ENCODE measurements at regions not wholly inside any gene's neighbourhood (a gene's known extent, or its start where the extent isn't known, plus 50 kb on each side); places are given as distances from the start of the nearest gene placed in this dataset.

GRCh38 chr17:83199500-83200201 lies 120.2 kb downstream of the METRNL start:
- Histone ChIP-seq H3K27ac (peak overlapping the region; percentile 53 to 75 (median 72)), H3K36me3 (no peaks in the 10 kb centered on the region), H3K4me3 (peak overlapping the region in 1 of 4 donors; percentile 31), H3K9me3 (no peaks in the 10 kb centered on the region), H3K4me1 (peaks cover 3 to 37% (median 6%) of the 10 kb centered on the region in 4 donors), H3K27me3 (no peaks in the 10 kb centered on the region)
- 70 to 82% methylated on average over 11 to 23 of the region's 23 CpGs for whole genome bisulfite sequencing, 2 donors (ENCODE audit: low coverage in 1 of 2)
- in situ Hi-C loops (cut with MboI; ENCODE audit: low pct_ligation_motif_present in 1 of 4, low pct_unique_long_range_greater_than_20kb in 1 of 4, low sequenced_read_pairs in 3 of 4) (no loop called here), intact Hi-C loops (cut with DNase I; ENCODE audit: low total_unique reads) (no loop called here)
- TF ChIP-seq POLR2A (IDR thresholded peaks at IDR 0.05) (no peak), CTCF (IDR thresholded peaks at IDR 0.05) (no peak), EP300 (IDR thresholded peaks at IDR 0.05; ENCODE audit: low read depth) (no peak)
- DNase-seq = peak; percentile 60

GRCh38 chr17:83200231-83200699 lies 120.9 kb downstream of the METRNL start:
- H3K4me1 ChIP-seq = peaks cover 3 to 34% (median 6%) of the 10 kb centered on the region in 4 donors
- H3K4me3 ChIP-seq = no peak overlapping the region
- peak; percentile 63 for DNase-seq
- 72% methylated on average over 21 of the region's 21 CpGs; no CpG with 5 or more reads in 1 of the 2 donors for WGBS, 2 donors (ENCODE audit: low coverage in 1 of 2)
- no peaks in the 10 kb centered on the region for H3K36me3 ChIP-seq
- no peaks in the 10 kb centered on the region for H3K9me3 ChIP-seq
- TF ChIP-seq CTCF (IDR thresholded peaks at IDR 0.05) (no peak), POLR2A (IDR thresholded peaks at IDR 0.05) (no peak), EP300 (IDR thresholded peaks at IDR 0.05; ENCODE audit: low read depth) (no peak), POLR2AphosphoS5 (IDR thresholded peaks at IDR 0.05) (no peak)
- in situ Hi-C loops (cut with MboI; ENCODE audit: low pct_ligation_motif_present in 1 of 4, low pct_unique_long_range_greater_than_20kb in 1 of 4, low sequenced_read_pairs in 3 of 4) = no loop called here
- no peaks in the 10 kb centered on the region for H3K27me3 ChIP-seq
- H3K27ac ChIP-seq = peak overlapping the region; percentile 53 to 75 (median 72)
- intact Hi-C loops (cut with DNase I; ENCODE audit: low total_unique reads) = no loop called here

- no peaks in the 10 kb centered on the region for H3K27me3 ChIP-seq
- no peaks in the 10 kb centered on the region for H3K9me3 ChIP-seq
- peak overlapping the region; percentile 53 to 75 (median 72) for H3K27ac ChIP-seq
- intact Hi-C loops (cut with DNase I; ENCODE audit: low total_unique reads) = no loop called here
- no peak for TF ChIP-seq POLR2A (IDR thresholded peaks at IDR 0.05)
- TF ChIP-seq POLR2AphosphoS5 (IDR thresholded peaks at IDR 0.05) = no peak
- no peaks in the 10 kb centered on the region for H3K36me3 ChIP-seq
- DNase-seq = no peak
- WGBS, 2 donors (ENCODE audit: low coverage in 1 of 2) = 46 to 79% methylated on average over 3 of the region's 3 CpGs
- in situ Hi-C loops (cut with MboI; ENCODE audit: low pct_ligation_motif_present in 1 of 4, low pct_unique_long_range_greater_than_20kb in 1 of 4, low sequenced_read_pairs in 3 of 4) = no loop called here
- H3K4me3 ChIP-seq = no peak overlapping the region
- peaks cover 0 to 29% (median 6%) of the 10 kb centered on the region in 4 donors for H3K4me1 ChIP-seq
Measured at GRCh38 chr17:83200751-83201150, 121.3 kb downstream of the METRNL start.

- Histone ChIP-seq H3K9me3 (no peaks in the 10 kb centered on the region), H3K36me3 (no peaks in the 10 kb centered on the region), H3K27me3 (no peaks in the 10 kb centered on the region), H3K4me3 (no peak overlapping the region), H3K27ac (peak overlapping the region; percentile 53 to 75 (median 72)), H3K4me1 (peaks cover 0 to 25% (median 6%) of the 10 kb centered on the region in 4 donors)
- intact Hi-C loops (cut with DNase I; ENCODE audit: low total_unique reads) (no loop called here), in situ Hi-C loops (cut with MboI; ENCODE audit: low pct_ligation_motif_present in 1 of 4, low pct_unique_long_range_greater_than_20kb in 1 of 4, low sequenced_read_pairs in 3 of 4) (no loop called here)
- DNase-seq = peak; percentile 2
- TF ChIP-seq EP300 (IDR thresholded peaks at IDR 0.05; ENCODE audit: low read depth) (no peak), POLR2A (IDR thresholded peaks at IDR 0.05) (no peak), POLR2AphosphoS5 (IDR thresholded peaks at IDR 0.05) (no peak), CTCF (IDR thresholded peaks at IDR 0.05) (no peak)
- WGBS, 2 donors (ENCODE audit: low coverage in 1 of 2) = 84% methylated on average over 9 of the region's 9 CpGs; no CpG with 5 or more reads in 1 of the 2 donors
Measured at GRCh38 chr17:83201206-83202001, 122.0 kb downstream of the METRNL start.
